H9 (cell line): ENCODE measurements at regions not wholly inside any gene's neighbourhood (a gene's known extent, or its start where the extent isn't known, plus 50 kb on each side); places are given as distances from the start of the nearest gene placed in this dataset.

Experiments
- DNase-seq: peaks from one replicate; pipeline ENCODE4 v3.0.0-alpha.2; 2017
- H2AFZ ChIP-seq: one replicate; pipeline ENCODE4 v1.6.1; 2013; ENCODE audit warnings: mild to moderate bottlenecking, low read length, control low read depth, moderate library complexity
- H2AK5ac ChIP-seq: 2 replicates; pipeline ENCODE4 v1.6.1; 2013; ENCODE audit warnings: low read length, control low read depth, mixed read lengths; ENCODE audit not compliant: insufficient read length
- H2BK120ac ChIP-seq: one replicate; pipeline ENCODE4 v1.6.1; 2013; ENCODE audit warnings: low read depth, mild to moderate bottlenecking, low read length, control low read depth, inconsistent platforms; ENCODE audit not compliant: poor library complexity, severe bottlenecking
- H2BK12ac ChIP-seq: 2 replicates; pipeline ENCODE4 v1.6.1; 2013; ENCODE audit warnings: low read length, control low read depth, mixed read lengths, low read depth; ENCODE audit not compliant: insufficient read length
- H2BK15ac ChIP-seq: 2 replicates; pipeline ENCODE4 v1.6.1; 2013; ENCODE audit warnings: low read depth, low read length, control low read depth
- H2BK20ac ChIP-seq: one replicate; pipeline ENCODE4 v1.6.1; 2013; ENCODE audit warnings: low read depth, mild to moderate bottlenecking, low read length, control low read depth, inconsistent platforms; ENCODE audit not compliant: poor library complexity, severe bottlenecking
- H2BK5ac ChIP-seq: 2 replicates; pipeline ENCODE4 v1.6.1; 2013; ENCODE audit warnings: low read length, control low read depth, mixed read lengths; ENCODE audit not compliant: insufficient read length
- H3K14ac ChIP-seq: 2 replicates; pipeline ENCODE4 v1.6.1; 2013; ENCODE audit warnings: low read length, control low read depth; ENCODE audit not compliant: insufficient read depth
- H3K18ac ChIP-seq: 2 replicates; pipeline ENCODE4 v1.6.1; 2013; ENCODE audit warnings: low read depth, mild to moderate bottlenecking, mixed read lengths, low read length, control low read depth; ENCODE audit not compliant: insufficient read length
- H3K23ac ChIP-seq: 2 replicates; pipeline ENCODE4 v1.6.1; 2013; ENCODE audit warnings: low read length, control low read depth, mixed read lengths, low read depth; ENCODE audit not compliant: insufficient read length
- H3K23me2 ChIP-seq: 2 replicates; pipeline ENCODE4 v1.6.1; 2013; ENCODE audit warnings: low read depth, mild to moderate bottlenecking, mixed read lengths, low read length, control low read depth; ENCODE audit not compliant: insufficient read length, poor library complexity, severe bottlenecking
- H3K27ac ChIP-seq: 2 replicates; pipeline ENCODE4 v1.5.1; 2013; ENCODE audit warnings: low read length, control low read depth, mixed read lengths, low read depth; ENCODE audit not compliant: insufficient read length
- H3K27me3 ChIP-seq: 2 replicates; pipeline ENCODE4 v1.6.1; 2013; ENCODE audit warnings: low read length, control low read depth, inconsistent platforms; ENCODE audit not compliant: insufficient read depth
- H3K4ac ChIP-seq: 2 replicates; pipeline ENCODE4 v1.6.1; 2013; ENCODE audit warnings: low read depth, mild to moderate bottlenecking, control low read depth, inconsistent platforms, low read length, moderate library complexity
- H3K4me1 ChIP-seq: 2 replicates; pipeline ENCODE4 v1.6.1; 2013; ENCODE audit warnings: low read length, control low read depth, inconsistent platforms; ENCODE audit not compliant: insufficient read depth
- H3K4me2 ChIP-seq: 2 replicates; pipeline ENCODE4 v1.6.1; 2013; ENCODE audit warnings: low read length, control low read depth, mixed read lengths; ENCODE audit not compliant: insufficient read length, insufficient read depth
- H3K56ac ChIP-seq: 2 replicates; pipeline ENCODE4 v1.6.1; 2013; ENCODE audit warnings: low read depth, mild to moderate bottlenecking, mixed read lengths, low read length, control low read depth; ENCODE audit not compliant: insufficient read length
- H3K79me1 ChIP-seq: 2 replicates; pipeline ENCODE4 v1.6.1; 2013; ENCODE audit warnings: low read depth, mild to moderate bottlenecking, moderate library complexity, low read length, control low read depth, inconsistent platforms; ENCODE audit not compliant: insufficient read depth, poor library complexity, severe bottlenecking
- H3K79me2 ChIP-seq: 2 replicates; pipeline ENCODE4 v1.6.1; 2013; ENCODE audit warnings: low read length, control low read depth, inconsistent platforms; ENCODE audit not compliant: insufficient read depth
- H3K9ac ChIP-seq: 2 replicates; pipeline ENCODE4 v1.6.1; 2013; ENCODE audit warnings: low read length, control low read depth, mixed read lengths; ENCODE audit not compliant: insufficient read length; ENCODE audit errors: extremely low read depth
- H3K9me3 ChIP-seq: one replicate; pipeline ENCODE4 v1.6.1; 2013; ENCODE audit warnings: low read depth, low read length, inconsistent platforms; ENCODE audit not compliant: control insufficient read depth
- H3T11ph ChIP-seq: one replicate; pipeline ENCODE4 v1.6.1; 2013; ENCODE audit warnings: mild to moderate bottlenecking, low read length, control low read depth, inconsistent platforms
- H4K20me1 ChIP-seq: one replicate; pipeline ENCODE4 v1.6.1; 2013; ENCODE audit not compliant: control insufficient read depth, insufficient read length, insufficient read depth
- H4K5ac ChIP-seq: 2 replicates; pipeline ENCODE4 v1.6.1; 2013; ENCODE audit warnings: low read depth, mild to moderate bottlenecking, mixed read lengths, low read length, control low read depth; ENCODE audit not compliant: insufficient read length
- H4K8ac ChIP-seq: replicated peaks from 2 replicates; pipeline ENCODE4 v1.6.1; 2013; ENCODE audit warnings: low read length, control low read depth, mixed read lengths, low read depth; ENCODE audit not compliant: insufficient read length
- H4K91ac ChIP-seq: 2 replicates; pipeline ENCODE4 v1.6.1; 2013; ENCODE audit warnings: low read depth, mild to moderate bottlenecking, moderate library complexity, mixed read lengths, low read length, control low read depth; ENCODE audit not compliant: insufficient read length
- H3K27ac Mint-ChIP-seq, 3 experiments: 2 replicates in 2 of 3; 3 replicates in 1 of 3; pipeline ENCODE4 v1.8.0; 2020 to 2021; ENCODE audit warnings: mixed read lengths in 3 of 3, mild to moderate bottlenecking in 1 of 3, moderate library complexity in 1 of 3
- H3K27me3 Mint-ChIP-seq: 2 replicates; pipeline ENCODE4 v1.8.0; 2021; ENCODE audit warnings: low read depth, mild to moderate bottlenecking, moderate library complexity, mixed read lengths
- H3K36me3 Mint-ChIP-seq, 3 experiments: 2 replicates in 2 of 3; 3 replicates in 1 of 3; pipeline ENCODE4 v1.8.0; 2020 to 2021; ENCODE audit warnings: low read depth in 3 of 3, mixed read lengths in 3 of 3; ENCODE audit not compliant: insufficient read depth in 1 of 3
- H3K4me1 Mint-ChIP-seq, 2 experiments: 2 replicates each; pipeline ENCODE4 v1.8.0; 2020; ENCODE audit warnings: mixed read lengths in 2 of 2
- H3K4me3 Mint-ChIP-seq, 2 experiments: 2 replicates in 1 of 2; 3 replicates in 1 of 2; pipeline ENCODE4 v1.8.0; 2020 to 2021; ENCODE audit warnings: mild to moderate bottlenecking in 2 of 2, mixed read lengths in 2 of 2, moderate library complexity in 1 of 2
- H3K9me3 Mint-ChIP-seq, 2 experiments: 2 replicates in 1 of 2; 3 replicates in 1 of 2; pipeline ENCODE4 v1.8.0; 2020; ENCODE audit warnings: mild to moderate bottlenecking in 2 of 2, mixed read lengths in 2 of 2, moderate library complexity in 1 of 2
- WGBS: extraction: QIAGEN DNeasy Blood & Tissue Kit; methylation state at CpG from one replicate; pipeline ENCODE4 v1.1.7; 2013; ENCODE audit warnings: missing lambda C conversion rate, low lambda C conversion rate, mixed read lengths; ENCODE audit not compliant: insufficient read length; ENCODE audit errors: extremely low coverage; 5-methylcytosine and 5-hydroxymethylcytosine counted together
- TF ChIP-seq, protein P1 (sequence below): fragments of 200-600 bp; sonication (generic); conservative IDR thresholded peaks from 3 replicates; pipeline ENCODE4 v1.8.0; 2021; ENCODE audit warnings: antibody characterized with exemption, mild to moderate bottlenecking

DNA sequence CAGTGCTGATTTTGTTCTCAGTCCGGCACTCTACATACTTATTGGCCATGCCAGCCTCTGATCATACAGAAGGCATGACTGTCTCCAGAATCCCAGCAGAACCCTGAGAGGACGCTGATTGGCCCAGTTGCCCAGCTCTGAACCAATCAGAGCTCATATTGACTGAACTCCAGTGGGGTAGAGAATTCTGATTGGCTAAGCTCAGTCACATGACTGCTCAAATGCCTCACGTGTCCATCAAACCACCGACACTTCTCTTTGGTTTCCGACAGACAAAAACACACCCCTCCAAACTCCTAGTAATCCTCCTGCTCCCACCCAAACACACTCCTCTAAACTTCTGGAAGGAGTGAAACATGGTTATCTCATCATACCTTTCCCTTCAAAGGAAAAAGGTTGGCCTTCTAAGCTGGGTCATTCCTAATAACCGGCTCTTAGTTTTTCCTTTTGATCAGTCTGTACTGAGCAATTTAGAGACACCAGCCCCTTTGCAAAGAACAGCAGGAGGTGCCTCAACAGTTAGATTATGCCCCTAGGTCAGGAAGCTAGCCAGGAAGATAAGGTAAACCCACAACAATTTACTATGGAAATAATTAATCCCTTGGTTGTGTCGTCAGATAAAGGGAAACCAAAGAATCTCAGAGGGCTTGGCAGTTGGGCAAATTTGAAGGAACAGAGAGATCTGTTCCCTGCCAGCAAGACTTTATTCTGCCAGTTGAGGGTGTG is 187.8 kb downstream of the TLE3 start:
- WGBS: no CpG with 5 or more reads among the region's 7 CpGs
- peaks cover 45 to 48% of the 10 kb centered on the region in 2 experiments for H3K4me1 Mint-ChIP-seq
- Histone ChIP-seq H4K20me1 (no peaks in the 10 kb centered on the region), H2AK5ac (no peak overlapping the region), H3K27me3 (no peaks in the 10 kb centered on the region), H3K14ac (no peak overlapping the region), H4K8ac (no peak overlapping the region), H3K4ac (no peak overlapping the region), H3T11ph (no peak overlapping the region), H2AFZ (no peak overlapping the region), H3K9ac (no peak overlapping the region), H3K27ac (no peak overlapping the region), H2BK12ac (no peak overlapping the region), H3K79me2 (no peaks in the 10 kb centered on the region), H2BK20ac (no peak overlapping the region), H4K5ac (no peak overlapping the region), H2BK5ac (no peak overlapping the region), H3K4me2 (no peak overlapping the region), H3K18ac (no peak overlapping the region), H3K9me3 (no peaks in the 10 kb centered on the region), H4K91ac (no peak overlapping the region), H2BK120ac (no peak overlapping the region), H2BK15ac (no peak overlapping the region), H3K23me2 (no peaks in the 10 kb centered on the region), H3K56ac (no peak overlapping the region), H3K79me1 (no peaks in the 10 kb centered on the region), H3K4me1 (peaks cover 8% of the 10 kb centered on the region; the same call in 1 of the 2 replicates), H3K23ac (no peak overlapping the region)
- H3K27me3 Mint-ChIP-seq: peaks cover 30% of the 10 kb centered on the region
- no peaks in the 10 kb centered on the region for H3K9me3 Mint-ChIP-seq
- H3K36me3 Mint-ChIP-seq: no peaks in the 10 kb centered on the region
- DNase-seq: no peak
- TF ChIP-seq, protein P1, sequence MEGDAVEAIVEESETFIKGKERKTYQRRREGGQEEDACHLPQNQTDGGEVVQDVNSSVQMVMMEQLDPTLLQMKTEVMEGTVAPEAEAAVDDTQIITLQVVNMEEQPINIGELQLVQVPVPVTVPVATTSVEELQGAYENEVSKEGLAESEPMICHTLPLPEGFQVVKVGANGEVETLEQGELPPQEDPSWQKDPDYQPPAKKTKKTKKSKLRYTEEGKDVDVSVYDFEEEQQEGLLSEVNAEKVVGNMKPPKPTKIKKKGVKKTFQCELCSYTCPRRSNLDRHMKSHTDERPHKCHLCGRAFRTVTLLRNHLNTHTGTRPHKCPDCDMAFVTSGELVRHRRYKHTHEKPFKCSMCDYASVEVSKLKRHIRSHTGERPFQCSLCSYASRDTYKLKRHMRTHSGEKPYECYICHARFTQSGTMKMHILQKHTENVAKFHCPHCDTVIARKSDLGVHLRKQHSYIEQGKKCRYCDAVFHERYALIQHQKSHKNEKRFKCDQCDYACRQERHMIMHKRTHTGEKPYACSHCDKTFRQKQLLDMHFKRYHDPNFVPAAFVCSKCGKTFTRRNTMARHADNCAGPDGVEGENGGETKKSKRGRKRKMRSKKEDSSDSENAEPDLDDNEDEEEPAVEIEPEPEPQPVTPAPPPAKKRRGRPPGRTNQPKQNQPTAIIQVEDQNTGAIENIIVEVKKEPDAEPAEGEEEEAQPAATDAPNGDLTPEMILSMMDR: no peak
- no peak overlapping the region for H3K27ac Mint-ChIP-seq
- H3K4me3 Mint-ChIP-seq: no peak overlapping the region
